CD4-positive, alpha-beta T cell treated with Interleukin-17A for 1 hour (primary cell): ENCODE measurements at regions not wholly inside any gene's neighbourhood (a gene's known extent, or its start where the extent isn't known, plus 50 kb on each side); places are given as distances from the start of the nearest gene placed in this dataset.
"Not testable (repeated sequence)": the region's sequence is repeated elsewhere in the genome, so short reads cannot be mapped to it uniquely, and the experiment has no call there.

Source experiments
- DNase-seq: peaks from one replicate; pipeline ENCODE4 v3.0.0-alpha.2; 2020

- no peak for DNase-seq
Observed at GRCh38 chr2:23015651-23016200, 369.3 kb upstream of the KLHL29 start.

- DNase-seq = no peak
Observed at GRCh38 chr2:23019476-23019875, 365.5 kb upstream of the KLHL29 start.

DNA sequence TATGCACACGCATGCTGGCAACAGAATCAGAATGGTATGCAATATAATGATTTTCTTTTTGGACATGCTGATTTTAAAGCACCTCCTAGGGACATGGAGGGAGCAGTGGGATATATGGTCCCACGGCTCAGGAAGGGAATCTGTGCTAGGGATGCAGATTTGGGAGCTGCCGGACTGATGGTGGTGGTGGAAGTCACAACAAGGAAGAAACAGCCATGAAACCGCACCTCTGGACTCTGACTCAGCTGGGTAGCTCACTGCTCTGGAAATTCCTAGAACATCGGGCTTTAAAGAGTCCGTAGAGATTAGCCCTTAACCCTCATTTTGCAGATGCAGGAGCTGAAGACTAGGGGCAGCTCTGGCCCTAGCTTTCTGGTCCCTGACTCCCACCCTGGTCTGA, 364.3 kb upstream of the KLHL29 start:
- DNase-seq = no peak

DNA sequence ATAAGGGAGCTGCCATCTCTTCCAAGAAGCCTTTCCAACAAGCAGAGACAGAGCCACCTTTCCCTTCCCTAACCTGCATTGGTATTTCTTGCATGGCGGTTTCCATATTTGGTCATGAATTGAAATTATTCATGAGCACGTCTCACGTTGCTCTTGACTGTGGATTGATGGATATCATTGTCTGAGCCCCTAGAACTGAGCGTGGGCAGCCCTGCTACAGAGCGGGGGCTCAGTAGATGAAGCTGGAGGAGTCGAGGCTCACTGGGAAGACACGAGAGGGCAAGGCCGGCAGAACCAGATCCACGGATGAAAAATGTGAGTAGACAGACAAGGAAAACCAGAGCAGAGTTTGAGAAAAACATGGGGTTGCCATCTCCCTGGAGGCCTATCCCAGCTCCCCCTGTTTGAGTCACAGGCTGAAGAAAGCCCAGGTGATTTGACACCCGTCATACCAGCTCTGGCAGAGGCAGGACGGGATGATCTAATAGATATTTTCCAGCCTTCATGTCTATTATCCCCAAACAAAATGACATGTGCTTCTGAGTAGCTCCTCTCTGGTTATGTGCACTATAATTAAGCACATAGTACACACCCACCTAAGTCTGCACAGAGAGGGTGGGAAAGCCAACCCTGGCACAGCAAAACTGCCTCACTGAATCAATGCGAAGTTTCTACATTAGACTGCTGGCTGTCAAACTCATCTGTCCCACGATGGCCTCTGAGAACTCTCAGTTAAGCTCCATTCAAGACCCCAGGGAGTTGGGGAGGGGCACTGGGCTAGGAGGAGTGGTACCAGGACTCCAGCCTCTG, 363.5 kb upstream of the KLHL29 start:
- no peak for DNase-seq

DNA sequence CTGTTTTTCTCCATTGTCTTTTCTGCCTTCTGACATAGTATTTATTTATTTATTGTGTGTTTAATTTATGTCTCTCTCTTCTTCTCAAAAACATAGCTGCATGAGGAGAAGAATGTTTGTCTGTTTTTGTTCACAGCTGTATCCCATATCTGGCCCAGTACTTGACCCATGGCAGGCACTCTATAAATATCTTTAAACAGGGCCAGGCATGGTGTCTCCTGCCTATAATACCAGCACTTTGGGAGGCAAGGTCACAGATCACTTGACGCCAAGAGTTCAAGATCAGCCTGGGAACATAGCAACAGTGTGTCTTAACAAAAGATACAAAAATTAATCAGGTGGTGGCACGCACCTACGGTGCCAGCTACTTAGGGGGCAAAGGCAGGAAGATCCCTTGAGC, 361.3 kb upstream of the KLHL29 start:
- no peak for DNase-seq

DNA sequence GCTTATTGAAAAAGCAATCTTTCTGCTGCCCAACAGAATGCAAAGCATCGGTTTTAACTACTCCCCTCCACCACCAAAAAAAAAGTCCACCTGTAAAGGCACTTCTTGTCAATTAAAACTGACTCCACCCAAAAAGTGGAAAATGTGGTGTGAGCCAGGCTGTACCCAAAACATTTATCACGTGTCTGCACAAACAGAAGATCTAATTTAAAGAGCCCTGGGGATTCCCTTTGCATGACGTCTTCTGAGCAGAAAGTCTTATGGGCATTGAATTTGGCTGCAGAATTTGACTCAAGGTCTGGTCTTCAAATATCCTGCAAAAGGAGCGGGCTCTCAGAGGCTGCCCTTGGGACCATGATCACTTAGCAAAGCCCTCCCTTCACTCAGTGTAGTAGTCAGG, 358.3 kb upstream of the KLHL29 start:
- DNase-seq = no peak

DNA sequence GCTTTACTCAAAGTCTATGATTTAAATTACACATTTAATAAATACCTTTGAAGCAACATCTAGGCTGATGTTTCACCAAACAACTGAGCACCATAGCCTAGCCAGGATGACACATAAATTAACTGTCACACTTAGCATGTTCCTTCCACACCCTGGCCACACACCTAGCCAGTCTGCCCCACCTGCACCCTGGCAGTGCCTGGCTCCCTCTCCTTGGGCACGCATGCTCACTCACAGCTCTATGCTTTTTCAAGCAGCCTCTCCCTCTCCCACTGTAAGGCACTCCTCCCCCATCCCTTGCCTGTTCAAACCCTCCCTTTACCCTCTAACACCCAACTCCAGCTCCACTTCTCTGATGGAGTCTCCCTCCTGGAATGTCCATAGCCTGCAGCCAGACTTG, 357.6 kb upstream of the KLHL29 start:
- no peak for DNase-seq

GRCh38 chr2:23028106-23028505, 356.9 kb upstream of the KLHL29 start:
- DNase-seq = no peak

GRCh38 chr2:23029111-23029510, 355.9 kb upstream of the KLHL29 start:
- no peak for DNase-seq

GRCh38 chr2:23029951-23030350, 355.0 kb upstream of the KLHL29 start:
- no peak for DNase-seq

DNA sequence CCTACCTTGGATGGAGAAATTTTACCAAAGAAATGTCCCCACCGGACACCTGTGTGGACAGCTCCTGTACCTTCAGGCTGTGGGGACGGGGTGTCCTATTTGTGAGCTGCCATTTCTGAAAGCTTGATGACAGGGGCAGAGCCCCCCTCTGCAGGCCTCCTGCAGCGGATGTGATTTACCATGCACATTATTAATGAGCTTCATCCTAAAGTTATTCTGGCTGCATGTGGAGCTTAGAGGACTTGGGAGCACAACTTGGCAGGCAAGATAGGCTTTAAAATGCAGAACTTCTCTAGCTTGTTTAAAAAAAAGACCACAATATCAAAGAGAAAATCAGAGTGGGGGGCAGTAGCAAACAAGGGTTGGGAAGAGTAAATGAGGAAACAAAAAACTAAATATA, 350.0 kb upstream of the KLHL29 start:
- no peak for DNase-seq

GRCh38 chr2:23036629-23037028, 348.4 kb upstream of the KLHL29 start:
- DNase-seq = no peak

- DNase-seq = no peak
Observed at GRCh38 chr2:23037596-23037995, 347.4 kb upstream of the KLHL29 start.

DNA sequence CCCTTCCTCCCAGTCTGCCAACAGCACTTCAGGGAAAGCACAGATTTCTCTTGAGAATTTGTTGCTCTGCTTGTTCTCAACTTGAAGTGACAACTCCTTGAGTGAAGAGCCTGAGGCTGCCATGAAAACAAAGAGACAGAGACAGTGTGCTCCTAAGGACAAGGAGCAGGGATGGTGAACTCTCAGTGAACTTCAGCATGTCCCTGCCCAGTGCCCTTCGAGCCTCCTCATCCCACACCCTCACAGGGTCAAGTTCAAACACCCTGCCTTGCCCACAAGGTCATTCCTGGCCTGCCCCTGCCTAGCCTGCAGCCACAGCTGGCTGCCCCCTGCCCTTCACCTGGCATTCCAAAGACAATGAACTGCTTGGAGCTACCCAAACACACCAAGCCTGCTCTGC, 343.5 kb upstream of the KLHL29 start:
- no peak for DNase-seq

DNA sequence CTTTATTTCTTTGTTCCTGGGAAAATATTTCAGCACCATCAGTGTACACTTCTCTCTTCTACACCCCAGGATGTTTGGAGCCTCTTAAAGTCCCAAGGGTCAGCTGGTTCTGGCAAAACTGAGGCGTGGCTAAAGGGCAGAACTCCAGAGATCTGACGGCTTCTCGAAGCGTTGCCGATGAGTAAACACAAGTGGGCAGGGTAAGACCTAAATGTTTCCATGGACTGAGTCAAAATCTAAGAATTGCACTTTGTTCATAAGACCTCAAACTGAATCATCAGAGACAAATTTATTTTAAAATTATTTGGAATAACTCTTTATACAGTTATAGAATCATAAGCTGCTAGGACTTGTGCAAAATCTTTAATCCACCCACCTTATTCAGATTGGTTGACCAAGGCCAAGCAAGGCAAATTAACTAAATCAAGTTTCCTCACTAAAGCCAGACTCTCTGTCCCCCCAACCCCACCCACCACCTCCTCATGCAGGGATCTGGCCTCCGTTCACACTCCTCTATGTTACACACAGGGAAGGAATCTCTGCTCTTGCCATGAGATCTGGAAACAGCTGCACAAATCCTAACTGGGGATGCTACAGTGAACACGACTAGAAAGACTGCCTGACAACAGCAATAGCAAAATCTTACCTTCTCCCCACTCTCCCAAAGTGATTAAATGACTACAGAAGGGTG, 342.6 kb upstream of the KLHL29 start:
- no peak for DNase-seq

GRCh38 chr2:23050388-23050787, 334.6 kb upstream of the KLHL29 start:
- DNase-seq = no peak

DNA sequence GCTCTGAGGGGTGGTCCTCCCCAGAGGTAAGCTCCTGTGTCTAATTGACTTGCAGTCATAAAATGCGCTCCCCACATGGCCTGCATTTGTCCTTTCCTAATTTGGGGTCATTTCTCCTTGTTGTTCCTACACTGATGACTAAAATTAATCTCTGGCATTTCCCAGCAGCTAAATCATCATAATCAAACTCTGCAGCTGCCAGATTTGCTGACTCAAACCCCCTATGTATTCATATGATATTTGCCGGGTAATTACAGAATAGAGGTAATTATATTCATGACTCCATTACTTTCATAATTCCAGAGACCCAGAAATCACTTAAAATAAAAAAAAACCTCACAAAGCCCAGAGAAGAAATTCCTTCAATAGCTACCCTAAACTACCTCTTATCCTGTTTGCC, 331.4 kb upstream of the KLHL29 start:
- DNase-seq = no peak

DNA sequence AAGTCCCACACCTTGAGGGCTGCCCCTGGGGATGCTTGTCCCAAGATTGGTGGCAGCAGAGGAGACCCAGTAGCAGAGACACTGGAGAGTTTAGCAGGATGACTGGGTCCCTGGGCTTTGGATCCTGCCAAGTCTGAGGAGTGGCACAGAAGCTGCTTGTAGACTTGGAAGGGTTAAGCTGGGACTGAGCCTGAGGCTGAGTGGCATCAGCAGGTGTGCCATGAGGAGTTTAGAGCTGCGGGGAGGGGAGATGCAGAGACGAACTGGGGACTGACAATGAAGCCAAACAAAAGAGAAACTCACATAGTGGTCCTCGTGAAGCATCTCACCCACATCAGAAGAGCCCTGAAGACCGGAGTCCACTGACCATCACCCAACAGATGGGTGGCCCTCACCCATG, 329.7 kb upstream of the KLHL29 start:
- DNase-seq = no peak

DNA sequence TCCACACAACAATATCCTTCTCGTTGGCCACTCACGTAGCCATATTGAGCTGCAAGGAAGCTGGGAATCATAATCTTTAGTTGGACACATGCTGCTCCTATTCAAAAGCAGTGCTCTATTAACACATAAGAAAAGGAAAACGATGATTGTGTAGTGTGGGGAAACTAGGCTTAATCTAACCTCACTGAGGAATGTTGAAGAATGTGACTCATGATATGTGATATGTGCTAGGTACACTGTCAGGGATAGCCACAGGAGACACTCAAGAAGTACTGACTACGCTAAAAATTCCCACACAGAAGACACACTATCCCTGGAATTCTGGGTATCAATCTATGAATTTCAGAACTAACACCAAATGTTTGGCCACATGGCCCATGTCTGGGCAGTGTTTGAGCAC, 328.1 kb upstream of the KLHL29 start:
- not testable (repeated sequence) for DNase-seq

DNA sequence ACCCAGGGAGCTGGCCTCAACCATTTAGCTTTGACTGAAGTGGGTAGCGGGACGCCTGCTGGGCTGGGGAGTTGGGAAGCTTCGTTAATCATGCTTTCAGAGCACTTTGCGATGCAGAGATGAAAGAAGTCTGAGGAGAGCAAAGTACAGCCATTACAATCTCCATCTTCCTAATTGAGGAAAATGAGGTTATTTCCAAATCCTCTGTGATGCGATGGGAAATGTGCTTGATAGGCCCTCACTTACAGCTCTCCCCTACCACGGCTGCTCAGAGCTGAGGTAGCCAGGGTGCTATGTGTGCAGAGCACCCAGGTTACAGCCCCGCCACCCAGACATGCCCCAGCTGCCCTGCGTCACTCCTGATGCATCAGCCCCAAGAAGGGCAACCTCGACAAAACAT, 326.5 kb upstream of the KLHL29 start:
- DNase-seq = no peak

DNA sequence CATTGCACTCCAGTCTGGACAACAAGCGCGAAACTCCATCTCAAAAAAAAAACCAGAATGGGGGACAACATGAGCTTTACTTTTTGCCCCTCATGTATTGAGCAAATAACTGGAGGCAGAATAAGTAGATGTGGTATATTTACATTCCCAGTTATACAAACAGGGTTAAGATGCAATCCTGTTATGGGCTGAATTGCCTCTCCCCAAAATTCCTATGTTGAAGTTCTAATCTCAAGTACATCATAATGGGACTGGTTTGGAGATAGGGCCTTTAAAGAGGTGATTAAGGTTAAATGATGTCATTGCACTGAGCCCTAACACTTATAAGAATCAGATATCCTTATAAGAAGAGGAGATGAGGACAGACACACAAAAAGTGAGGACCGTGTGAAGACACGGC, 319.8 kb upstream of the KLHL29 start:
- DNase-seq = no peak

DNA sequence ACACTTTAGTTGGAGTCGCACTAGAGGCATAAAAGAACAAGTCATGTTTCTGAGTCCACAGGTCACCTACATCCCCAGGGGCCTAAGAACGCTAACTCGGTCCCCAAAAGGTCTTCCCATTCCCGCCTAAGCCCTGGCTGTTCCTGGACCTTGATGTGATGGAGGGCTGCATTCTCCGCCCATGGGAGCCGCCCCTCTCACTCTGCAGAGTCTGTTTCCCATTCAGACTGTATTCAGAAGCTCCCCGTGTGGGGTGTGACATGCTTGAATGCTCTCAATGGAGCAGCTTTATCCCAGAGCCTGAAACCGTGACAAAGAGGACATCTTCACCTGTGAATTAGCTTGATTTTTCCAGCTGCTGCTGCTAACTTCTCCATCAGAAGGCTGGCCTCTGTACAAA, 319.0 kb upstream of the KLHL29 start:
- DNase-seq = no peak

DNA sequence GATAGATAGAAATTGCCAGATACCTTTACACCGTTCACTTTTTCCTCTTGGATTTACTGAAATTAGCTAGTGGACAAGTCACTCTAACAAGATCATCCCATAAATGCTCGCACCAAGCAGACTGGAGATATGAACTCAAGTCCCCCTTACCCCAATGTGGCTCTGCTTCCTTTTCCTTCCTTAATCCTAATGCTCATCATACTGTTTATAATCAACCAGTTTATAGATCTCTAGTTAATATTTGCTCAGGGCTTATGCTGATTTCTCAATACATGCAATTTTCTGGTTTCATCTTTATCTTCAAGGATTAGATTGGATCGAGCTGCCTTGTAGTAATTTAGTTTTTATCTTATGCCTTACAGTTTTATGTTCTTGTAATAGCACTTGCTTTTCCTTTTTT, 318.3 kb upstream of the KLHL29 start:
- DNase-seq = no peak

DNA sequence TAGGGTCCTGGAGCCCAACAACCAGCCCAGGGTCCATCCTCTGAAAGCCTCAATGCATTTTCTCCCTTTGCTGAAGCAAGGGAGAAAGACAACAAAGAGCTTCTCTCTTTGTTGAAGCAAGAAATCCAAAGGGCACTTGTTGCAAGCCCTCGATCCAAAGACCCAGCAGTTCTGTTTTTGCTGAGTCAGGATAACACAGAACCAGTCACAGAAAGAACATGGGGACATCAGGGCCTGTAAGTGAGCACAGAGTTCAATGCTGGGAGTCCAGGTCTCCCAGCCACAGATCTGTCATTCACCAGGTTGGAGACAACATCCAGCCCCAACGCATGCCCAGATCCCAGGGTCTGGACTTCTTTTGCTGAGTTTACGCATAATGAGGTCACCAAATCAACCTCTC, 315.8 kb upstream of the KLHL29 start:
- no peak for DNase-seq

DNA sequence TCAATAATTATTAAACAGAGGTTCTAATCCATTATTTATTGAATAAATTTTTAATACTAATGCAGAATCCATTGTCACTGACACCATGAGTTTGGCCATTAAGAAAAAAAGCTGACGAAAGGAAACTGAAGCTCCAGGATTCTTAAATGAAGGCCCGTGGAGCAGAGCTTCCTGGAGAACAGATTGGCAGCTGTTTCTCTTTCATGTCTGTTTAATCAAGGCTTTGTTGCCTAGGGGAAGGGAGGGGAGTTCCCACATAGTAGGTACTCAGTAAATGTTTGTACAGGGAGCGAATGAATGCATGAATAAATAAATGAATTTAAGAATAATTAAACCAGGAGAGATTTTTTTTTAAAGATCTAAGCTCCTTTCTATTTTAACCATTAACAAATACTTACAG, 315.1 kb upstream of the KLHL29 start:
- DNase-seq = no peak
